Kidney epithelial cell (primary cell): ENCODE measurements at regions not wholly inside any gene's neighbourhood (a gene's known extent, or its start where the extent isn't known, plus 50 kb on each side); places are given as distances from the start of the nearest gene placed in this dataset.

Source experiments
- DNase-seq: peaks from one replicate; pipeline ENCODE4 v3.0.0-alpha.2; 2010; ENCODE audit warnings: low read depth
- H3K27me3 ChIP-seq: 2 replicates; pipeline ENCODE4 v1.6.0; 2011; ENCODE audit warnings: low read length; ENCODE audit not compliant: control insufficient read depth, insufficient read depth
- H3K36me3 ChIP-seq: 2 replicates; pipeline ENCODE4 v1.5.1; 2011; ENCODE audit warnings: low read length; ENCODE audit not compliant: control insufficient read depth, insufficient read depth
- H3K4me3 ChIP-seq: 2 replicates; pipeline ENCODE4 v1.5.1; 2011; ENCODE audit warnings: low read depth, mild to moderate bottlenecking, control low read depth, low read length
- TF ChIP-seq, protein P1 (sequence below): IDR thresholded peaks from 2 replicates; pipeline ENCODE4 v1.5.1; 2011; ENCODE audit warnings: mild to moderate bottlenecking, moderate library complexity, low read length, control low read depth, inconsistent platforms; ENCODE audit not compliant: insufficient read depth, poor library complexity, severe bottlenecking

DNA sequence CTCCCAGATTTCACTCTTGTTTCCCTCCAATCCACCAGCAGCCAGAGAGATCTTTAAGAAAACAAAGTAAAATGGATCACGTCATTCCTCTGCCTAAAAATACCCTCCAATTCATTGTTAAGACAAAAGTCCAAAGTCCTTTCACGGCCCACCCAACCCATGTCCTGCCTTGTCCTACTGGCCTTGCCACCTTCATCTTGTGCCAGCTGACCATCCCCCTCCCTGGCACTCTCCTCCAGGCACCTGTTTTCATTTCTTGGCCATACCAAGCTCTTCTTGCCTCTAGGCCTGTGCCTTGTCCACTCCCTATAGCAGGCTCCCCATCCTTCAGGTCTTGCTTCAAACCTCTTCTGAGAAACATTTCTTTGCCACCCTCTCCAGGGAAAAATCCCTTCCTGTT is 307.6 kb downstream of the MSX2 start:
- no peaks in the 10 kb centered on the region for H3K27me3 ChIP-seq
- H3K36me3 ChIP-seq, result no peaks in the 10 kb centered on the region
- TF ChIP-seq, protein P1, sequence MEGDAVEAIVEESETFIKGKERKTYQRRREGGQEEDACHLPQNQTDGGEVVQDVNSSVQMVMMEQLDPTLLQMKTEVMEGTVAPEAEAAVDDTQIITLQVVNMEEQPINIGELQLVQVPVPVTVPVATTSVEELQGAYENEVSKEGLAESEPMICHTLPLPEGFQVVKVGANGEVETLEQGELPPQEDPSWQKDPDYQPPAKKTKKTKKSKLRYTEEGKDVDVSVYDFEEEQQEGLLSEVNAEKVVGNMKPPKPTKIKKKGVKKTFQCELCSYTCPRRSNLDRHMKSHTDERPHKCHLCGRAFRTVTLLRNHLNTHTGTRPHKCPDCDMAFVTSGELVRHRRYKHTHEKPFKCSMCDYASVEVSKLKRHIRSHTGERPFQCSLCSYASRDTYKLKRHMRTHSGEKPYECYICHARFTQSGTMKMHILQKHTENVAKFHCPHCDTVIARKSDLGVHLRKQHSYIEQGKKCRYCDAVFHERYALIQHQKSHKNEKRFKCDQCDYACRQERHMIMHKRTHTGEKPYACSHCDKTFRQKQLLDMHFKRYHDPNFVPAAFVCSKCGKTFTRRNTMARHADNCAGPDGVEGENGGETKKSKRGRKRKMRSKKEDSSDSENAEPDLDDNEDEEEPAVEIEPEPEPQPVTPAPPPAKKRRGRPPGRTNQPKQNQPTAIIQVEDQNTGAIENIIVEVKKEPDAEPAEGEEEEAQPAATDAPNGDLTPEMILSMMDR, result no peak
- DNase-seq, result no peak
- no peak overlapping the region for H3K4me3 ChIP-seq

DNA sequence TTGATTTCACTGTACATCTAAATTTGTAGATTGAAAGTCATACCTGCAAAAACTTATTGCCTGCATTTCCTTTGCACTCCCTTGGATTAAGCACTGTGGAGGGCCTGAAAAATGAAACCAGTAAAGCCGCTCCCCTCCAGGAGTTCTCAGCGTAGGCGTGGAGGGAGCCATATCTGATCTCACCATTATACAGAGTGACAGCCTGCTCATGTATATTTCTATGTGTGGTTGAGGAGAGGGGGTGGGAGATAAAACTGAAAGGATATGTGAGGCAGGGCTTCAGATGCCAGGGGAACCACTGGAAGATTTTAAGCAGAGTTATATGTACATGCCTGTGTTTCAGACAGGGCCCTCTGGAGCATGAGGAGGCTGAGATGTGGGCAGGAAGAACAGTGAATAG is 303.0 kb downstream of the MSX2 start:
- no peaks in the 10 kb centered on the region for H3K36me3 ChIP-seq
- no peak overlapping the region for H3K4me3 ChIP-seq
- TF ChIP-seq, protein P1, result no peak
- H3K27me3 ChIP-seq, result no peaks in the 10 kb centered on the region
- DNase-seq, result no peak

DNA sequence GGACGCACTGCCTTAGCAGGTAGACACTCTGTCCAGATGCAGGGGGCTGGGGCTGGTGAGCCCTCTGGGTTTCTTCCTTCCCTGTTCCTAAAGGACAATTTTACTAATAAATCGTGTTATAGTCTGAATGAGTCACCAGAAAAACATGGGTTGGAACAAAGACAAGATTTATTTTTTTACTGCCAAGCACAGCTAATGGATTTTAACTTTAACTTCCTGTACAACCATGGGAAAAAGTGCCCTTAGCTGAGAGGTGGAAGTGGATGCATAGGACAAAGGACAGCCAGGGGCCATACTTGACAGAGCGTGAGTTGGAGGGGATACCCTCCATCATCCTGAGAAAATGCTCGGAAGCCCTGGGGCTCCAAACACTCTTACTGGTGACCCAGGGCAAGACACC is 300.7 kb downstream of the MSX2 start:
- no peaks in the 10 kb centered on the region for H3K27me3 ChIP-seq
- no peak overlapping the region for H3K4me3 ChIP-seq
- no peaks in the 10 kb centered on the region for H3K36me3 ChIP-seq
- no peak for DNase-seq
- TF ChIP-seq, protein P1, result no peak

DNA sequence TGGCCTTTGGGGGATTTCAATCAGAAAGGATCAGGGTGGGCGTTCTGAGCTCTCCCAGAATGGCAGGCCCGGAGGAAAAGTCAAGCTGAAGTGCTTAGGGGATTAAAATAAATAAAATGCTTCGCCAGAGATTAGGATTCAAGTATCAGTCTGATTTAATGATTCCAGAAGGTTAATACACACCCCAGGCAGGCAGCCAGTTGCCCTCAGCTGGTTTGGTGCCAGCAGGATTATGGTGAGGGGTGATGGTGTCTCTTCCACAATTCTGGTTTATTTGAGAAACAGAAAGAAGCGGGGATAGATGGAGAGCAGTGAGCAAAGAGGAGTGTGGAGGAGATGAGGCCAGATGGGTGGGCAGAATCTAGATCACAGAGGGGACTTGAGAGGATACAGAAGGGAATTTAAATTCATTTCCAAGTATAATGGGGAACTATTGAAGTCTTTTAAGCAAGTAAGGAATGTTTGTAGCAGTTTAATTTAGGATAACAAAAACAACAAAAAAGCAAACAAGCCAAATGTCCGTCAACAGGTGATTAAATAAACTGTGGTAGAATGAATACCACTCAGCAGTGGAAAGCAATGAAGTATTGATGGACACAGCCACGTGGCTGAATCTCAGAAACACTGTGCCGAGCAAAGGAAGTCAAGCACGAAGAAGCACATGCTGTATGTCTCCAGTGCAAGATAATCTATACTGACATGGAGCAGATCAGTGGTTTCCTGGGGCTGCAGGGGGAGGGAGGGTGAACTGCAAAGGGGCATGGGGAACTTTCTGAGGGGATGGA is 297.7 kb downstream of the MSX2 start:
- TF ChIP-seq, protein P1, result no peak
- Histone ChIP-seq H3K4me3 (no peak overlapping the region), H3K27me3 (no peaks in the 10 kb centered on the region), H3K36me3 (no peaks in the 10 kb centered on the region)
- DNase-seq, result no peak

DNA sequence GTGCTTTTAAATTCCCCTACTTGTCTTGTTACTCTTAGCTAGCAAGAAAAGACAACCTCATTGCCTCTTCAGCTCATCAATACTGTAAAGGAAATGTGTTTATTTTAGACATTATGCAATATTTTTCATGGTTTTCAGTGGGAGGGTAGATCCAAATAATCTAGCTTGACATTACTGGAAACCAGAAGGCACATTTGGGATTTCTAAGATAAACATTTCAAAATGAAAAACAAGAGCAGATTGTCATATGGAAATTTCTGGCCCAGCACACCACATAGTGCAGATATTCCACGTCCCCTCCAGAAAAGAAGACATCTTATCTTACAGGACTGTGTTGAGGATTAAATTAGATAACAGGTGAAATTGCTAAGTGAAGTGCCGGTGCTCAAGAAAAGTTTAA is 296.9 kb downstream of the MSX2 start:
- no peaks in the 10 kb centered on the region for H3K27me3 ChIP-seq
- no peaks in the 10 kb centered on the region for H3K36me3 ChIP-seq
- DNase-seq, result no peak
- H3K4me3 ChIP-seq, result no peak overlapping the region
- TF ChIP-seq, protein P1, result no peak

DNA sequence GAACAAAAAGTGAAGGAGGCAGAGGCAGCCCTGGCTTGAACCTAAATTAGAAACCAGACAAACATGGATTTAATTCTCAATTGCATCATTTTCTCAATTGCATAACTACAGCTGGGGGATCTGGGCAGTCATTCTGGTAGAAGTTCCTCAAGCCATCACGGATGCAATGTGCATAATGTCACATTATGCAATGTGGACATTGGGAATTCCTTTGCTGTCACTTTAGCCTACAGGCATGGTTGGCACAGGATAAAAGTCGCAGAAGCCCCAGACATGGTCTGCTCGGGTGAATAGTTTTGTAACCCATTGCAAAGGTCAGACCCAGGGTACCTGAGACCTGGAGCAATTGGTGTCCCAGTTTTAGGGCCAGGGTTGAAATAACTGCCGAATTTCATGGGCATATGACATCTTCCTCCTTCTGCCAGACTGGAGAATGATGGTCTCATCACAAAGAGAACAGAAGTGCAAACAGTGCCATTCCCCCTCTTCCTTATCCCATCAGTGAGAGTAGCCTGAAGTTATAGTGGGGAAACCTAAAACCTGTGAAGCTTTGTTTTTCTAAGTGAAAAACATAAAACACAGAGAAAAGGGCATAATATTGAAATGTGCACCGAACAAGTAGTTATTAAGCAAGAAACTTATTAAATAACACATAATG is 290.8 kb downstream of the MSX2 start:
- no peak for DNase-seq
- TF ChIP-seq, protein P1, result no peak
- H3K36me3 ChIP-seq, result no peaks in the 10 kb centered on the region
- H3K4me3 ChIP-seq, result no peak overlapping the region
- no peaks in the 10 kb centered on the region for H3K27me3 ChIP-seq
